Calu3 (cell line): ENCODE measurements at regions not wholly inside any gene's neighbourhood (a gene's known extent, or its start where the extent isn't known, plus 50 kb on each side); places are given as distances from the start of the nearest gene placed in this dataset.

ENCODE experiments used
- BruUV-seq: library from RNA; stranded (reverse); fragments of 400-500 nt; replicated peaks from 2 replicates; lab custom pipeline; 2021; lab: Mats Ljungman, UMichigan
- CTCF ChIA-PET: fragments of 300-600 bp; sonication (Branson Sonifier 250); formaldehyde crosslinking; loops from one replicate; lab custom pipeline; 2022; ENCODE audit warnings: antibody characterized with exemption; lab: Charles Lee
- DNase-seq: peaks from one replicate; pipeline ENCODE4 v3.0.0; 2022
- H3K27ac Mint-ChIP-seq: one replicate; pipeline ENCODE4 v1.8.0; 2022; ENCODE audit warnings: mixed read lengths; ENCODE audit not compliant: unreplicated experiment
- H3K27me3 Mint-ChIP-seq: one replicate; pipeline ENCODE4 v1.8.0; 2022; ENCODE audit warnings: mixed read lengths; ENCODE audit not compliant: unreplicated experiment
- H3K36me3 Mint-ChIP-seq: one replicate; pipeline ENCODE4 v1.8.0; 2022; ENCODE audit warnings: mild to moderate bottlenecking, moderate library complexity, mixed read lengths; ENCODE audit not compliant: insufficient read depth, unreplicated experiment
- H3K4me1 Mint-ChIP-seq: one replicate; pipeline ENCODE4 v1.8.0; 2022; ENCODE audit warnings: mild to moderate bottlenecking, low read depth, mixed read lengths; ENCODE audit not compliant: unreplicated experiment
- H3K4me3 Mint-ChIP-seq: one replicate; pipeline ENCODE4 v1.8.0; 2022; ENCODE audit warnings: mild to moderate bottlenecking, low read depth, moderate library complexity, mixed read lengths; ENCODE audit not compliant: unreplicated experiment
- H3K9me3 Mint-ChIP-seq: one replicate; pipeline ENCODE4 v1.8.0; 2022; ENCODE audit warnings: low read depth, mixed read lengths; ENCODE audit not compliant: unreplicated experiment
- intact Hi-C: fragments of 100-400 bp; cut with micrococcal nuclease; formaldehyde crosslinking; loops from one replicate; pipeline ENCODE4 v1.10.0; 2022; ENCODE audit not compliant: unreplicated experiment
- TF ChIP-seq, protein P1 (sequence below): fragments of 200-600 bp; IDR thresholded peaks from one replicate; pipeline ENCODE4 v1.8.0; 2022; ENCODE audit warnings: antibody characterized with exemption; ENCODE audit not compliant: unreplicated experiment

DNA sequence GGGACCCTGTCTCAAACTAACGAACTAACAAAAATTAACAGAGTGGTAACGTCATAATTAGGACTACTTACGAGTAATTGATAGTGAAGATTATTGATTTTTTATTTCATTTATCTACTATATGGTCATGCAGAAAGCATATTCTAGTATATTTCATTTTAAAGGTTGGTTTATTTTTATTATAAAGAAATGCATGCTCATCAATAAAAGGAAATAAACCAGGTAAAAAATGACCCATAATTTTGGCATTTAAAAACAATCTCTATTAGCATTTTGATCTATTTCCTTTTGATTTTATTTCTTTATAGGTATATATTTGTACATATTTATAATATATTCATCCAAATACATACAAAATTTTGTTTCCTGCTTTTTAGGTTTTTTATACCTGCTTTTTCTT is 401.4 kb upstream of the ID4 start:
- no peaks in the 10 kb centered on the region for H3K27me3 Mint-ChIP-seq
- no peak for DNase-seq
- peaks cover 6% of the 10 kb centered on the region for H3K9me3 Mint-ChIP-seq
- no TSS peak for BruUV-seq
- no peaks in the 10 kb centered on the region for H3K36me3 Mint-ChIP-seq
- H3K4me3 Mint-ChIP-seq, result no peak overlapping the region
- peaks cover 10% of the 10 kb centered on the region for H3K4me1 Mint-ChIP-seq
- CTCF ChIA-PET, result no interaction called here
- TF ChIP-seq, protein P1, sequence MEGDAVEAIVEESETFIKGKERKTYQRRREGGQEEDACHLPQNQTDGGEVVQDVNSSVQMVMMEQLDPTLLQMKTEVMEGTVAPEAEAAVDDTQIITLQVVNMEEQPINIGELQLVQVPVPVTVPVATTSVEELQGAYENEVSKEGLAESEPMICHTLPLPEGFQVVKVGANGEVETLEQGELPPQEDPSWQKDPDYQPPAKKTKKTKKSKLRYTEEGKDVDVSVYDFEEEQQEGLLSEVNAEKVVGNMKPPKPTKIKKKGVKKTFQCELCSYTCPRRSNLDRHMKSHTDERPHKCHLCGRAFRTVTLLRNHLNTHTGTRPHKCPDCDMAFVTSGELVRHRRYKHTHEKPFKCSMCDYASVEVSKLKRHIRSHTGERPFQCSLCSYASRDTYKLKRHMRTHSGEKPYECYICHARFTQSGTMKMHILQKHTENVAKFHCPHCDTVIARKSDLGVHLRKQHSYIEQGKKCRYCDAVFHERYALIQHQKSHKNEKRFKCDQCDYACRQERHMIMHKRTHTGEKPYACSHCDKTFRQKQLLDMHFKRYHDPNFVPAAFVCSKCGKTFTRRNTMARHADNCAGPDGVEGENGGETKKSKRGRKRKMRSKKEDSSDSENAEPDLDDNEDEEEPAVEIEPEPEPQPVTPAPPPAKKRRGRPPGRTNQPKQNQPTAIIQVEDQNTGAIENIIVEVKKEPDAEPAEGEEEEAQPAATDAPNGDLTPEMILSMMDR, result no peak
- no peak overlapping the region for H3K27ac Mint-ChIP-seq
- intact Hi-C loops, result no loop called here

DNA sequence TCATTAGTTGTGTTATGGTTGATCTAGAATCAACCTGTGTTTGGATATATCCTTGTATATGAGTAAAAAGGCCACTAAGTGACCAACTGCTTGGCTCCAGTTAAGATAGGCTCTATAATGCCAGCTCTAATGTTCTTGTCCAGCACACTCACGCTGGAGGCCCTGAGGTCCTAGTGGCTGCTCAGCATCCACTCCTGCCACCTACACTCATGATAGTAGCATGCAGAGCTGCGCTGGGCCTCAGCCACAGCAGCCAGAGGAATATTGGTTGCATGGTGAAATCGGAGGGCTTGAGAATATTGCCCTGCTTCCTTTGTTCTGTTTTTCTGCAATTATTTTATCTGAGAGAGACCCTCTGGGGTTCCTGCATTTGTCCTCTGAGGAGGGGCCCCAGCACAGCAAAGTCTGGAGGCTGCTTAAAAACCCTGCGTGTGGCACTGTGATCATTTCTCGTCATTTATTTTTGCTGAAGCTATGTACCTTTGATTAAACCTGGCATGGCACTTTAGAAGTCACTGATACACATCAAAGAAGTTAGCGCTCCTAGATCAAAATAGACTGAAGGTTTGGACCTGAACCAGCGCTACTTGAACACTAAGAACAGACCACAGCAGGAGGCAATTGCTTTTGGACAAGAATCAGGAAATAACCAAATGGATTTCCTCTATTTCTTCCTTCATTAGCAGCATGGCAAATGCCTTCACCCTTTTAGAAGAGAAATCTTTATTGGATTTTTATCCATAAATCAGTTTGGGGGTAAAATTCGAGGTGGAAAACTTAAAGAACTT is 398.4 kb upstream of the ID4 start:
- TF ChIP-seq, protein P1, result no peak
- H3K27me3 Mint-ChIP-seq, result no peaks in the 10 kb centered on the region

DNA sequence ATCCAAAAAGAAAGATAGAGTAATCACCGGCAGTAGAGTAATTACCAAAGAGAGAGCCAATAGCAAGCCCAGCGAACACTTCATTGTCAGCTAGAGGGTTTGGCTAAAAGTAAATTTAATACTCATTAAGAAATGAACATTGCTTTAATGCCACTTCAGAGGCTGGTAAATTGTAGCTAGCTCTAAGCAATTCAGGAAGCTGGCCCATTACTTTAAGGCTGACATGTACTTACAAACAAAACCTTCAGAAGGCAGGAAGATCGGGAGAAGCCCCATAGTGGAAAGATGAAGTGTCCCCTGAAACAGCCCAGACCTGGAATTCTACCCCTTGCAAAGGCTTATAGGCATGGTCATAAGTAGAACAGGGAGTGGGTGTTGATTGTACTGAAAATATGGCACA is 396.6 kb upstream of the ID4 start:
- Mint-ChIP-seq H3K27ac (no peak overlapping the region), H3K4me3 (no peak overlapping the region), H3K9me3 (peaks cover 4% of the 10 kb centered on the region), H3K4me1 (peaks cover 13% of the 10 kb centered on the region), H3K27me3 (no peaks in the 10 kb centered on the region), H3K36me3 (no peaks in the 10 kb centered on the region)
- DNase-seq, result no peak
- TF ChIP-seq, protein P1, result no peak
- CTCF ChIA-PET, result no interaction called here
- intact Hi-C loops, result loop anchor here (10.0 kb wide), 1 partner anchor 414 kb away; no protein-coding TSS in a partner anchor
- BruUV-seq, result no TSS peak

More for the DNA sequence above, 398.4 kb upstream of the ID4 start:
- intact Hi-C loops, result no loop called here
- BruUV-seq, result no TSS peak
- no peak for DNase-seq
- Mint-ChIP-seq H3K36me3 (no peaks in the 10 kb centered on the region), H3K4me3 (no peak overlapping the region), H3K27ac (no peak overlapping the region), H3K9me3 (peaks cover 4% of the 10 kb centered on the region), H3K4me1 (no peaks in the 10 kb centered on the region)
- CTCF ChIA-PET, result interaction anchor here (0.5 to 0.7 kb wide), 2 partner anchors 10 to 268 kb away, joined by 3 to 4 read pairs; no protein-coding TSS in a partner anchor

DNA sequence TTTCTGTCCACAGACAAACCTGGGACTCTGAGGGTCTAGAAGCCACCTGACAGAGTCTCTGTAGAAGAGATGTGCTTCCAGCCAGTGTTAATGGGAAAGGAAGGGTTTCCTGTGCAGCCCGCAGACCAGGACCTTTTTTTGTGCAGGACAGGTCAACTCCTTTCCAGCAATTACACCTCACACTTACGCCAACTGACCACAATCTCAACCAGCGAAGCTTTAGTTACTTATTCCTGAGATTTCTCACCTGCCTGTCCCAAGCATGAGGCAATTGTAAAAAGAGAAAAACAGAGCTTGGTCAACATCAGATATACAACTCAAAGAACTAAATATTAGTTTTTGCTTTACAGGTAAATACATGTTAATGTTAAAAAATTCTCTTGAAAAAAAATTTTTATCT is 393.8 kb upstream of the ID4 start:
- Mint-ChIP-seq H3K9me3 (peaks cover 6% of the 10 kb centered on the region), H3K4me1 (peaks cover 17% of the 10 kb centered on the region), H3K4me3 (no peak overlapping the region), H3K27ac (no peak overlapping the region), H3K27me3 (no peaks in the 10 kb centered on the region), H3K36me3 (no peaks in the 10 kb centered on the region)
- BruUV-seq, result no TSS peak
- CTCF ChIA-PET, result no interaction called here
- intact Hi-C loops, result loop anchor here (10.0 kb wide), 1 partner anchor 411 kb away; no protein-coding TSS in a partner anchor
- TF ChIP-seq, protein P1, result no peak
- no peak for DNase-seq
